IgD-negative memory B cell (primary cell): ENCODE measurements at regions not wholly inside any gene's neighbourhood (a gene's known extent, or its start where the extent isn't known, plus 50 kb on each side); places are given as distances from the start of the nearest gene placed in this dataset.
A peak's percentile ranks its signal among the peaks of the same experiment; 100 is the strongest.

Source experiments
- H3K27ac Mint-ChIP-seq, 3 donors: one replicate each; pipeline ENCODE4 v1.8.0; 2020 to 2022; ENCODE audit warnings: mild to moderate bottlenecking in 3 of 3, mixed read lengths in 3 of 3, moderate library complexity in 1 of 3
- H3K27me3 Mint-ChIP-seq: one replicate; pipeline ENCODE4 v1.8.0; 2021; ENCODE audit warnings: mixed read lengths
- H3K36me3 Mint-ChIP-seq: one replicate; pipeline ENCODE4 v1.8.0; 2020; ENCODE audit warnings: mild to moderate bottlenecking, mixed read lengths
- H3K4me1 Mint-ChIP-seq, 3 donors: one replicate each; pipeline ENCODE4 v1.8.0; 2020 to 2022; ENCODE audit warnings: mixed read lengths in 3 of 3, mild to moderate bottlenecking in 1 of 3
- H3K4me3 Mint-ChIP-seq, 4 donors: one replicate each; pipeline ENCODE4 v1.8.0; 2020 to 2022; ENCODE audit warnings: mild to moderate bottlenecking in 4 of 4, mixed read lengths in 4 of 4, moderate library complexity in 3 of 4
- H3K9me3 Mint-ChIP-seq, 3 donors: one replicate each; pipeline ENCODE4 v1.8.0; 2020 to 2021; ENCODE audit warnings: mixed read lengths in 3 of 3, mild to moderate bottlenecking in 1 of 3

DNA sequence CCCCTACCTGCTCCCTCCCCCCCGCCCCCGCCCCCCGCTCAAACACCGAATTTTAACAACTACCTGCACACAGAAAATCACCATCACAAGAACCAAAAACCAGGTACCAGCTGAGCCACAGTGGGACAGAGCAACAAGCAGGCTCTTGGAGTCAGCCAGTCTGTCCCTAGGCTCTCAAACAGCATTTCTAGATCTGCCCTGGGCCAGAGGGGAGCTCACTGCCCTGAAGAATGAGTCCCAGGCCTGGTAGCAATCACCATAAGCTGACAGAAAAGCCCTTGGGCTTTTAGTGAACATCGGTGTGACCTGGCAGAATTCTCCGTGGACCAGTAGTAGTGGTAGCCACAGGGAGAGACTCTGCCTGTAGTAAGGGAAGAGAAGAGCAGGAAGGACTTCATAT is 58.3 kb downstream of the C11orf87 start:
- H3K4me3 Mint-ChIP-seq: no peak overlapping the region
- no peak overlapping the region for H3K27ac Mint-ChIP-seq
- H3K9me3 Mint-ChIP-seq: peaks cover 0 to 4% (median 4%) of the 10 kb centered on the region in 3 donors
- no peaks in the 10 kb centered on the region for H3K27me3 Mint-ChIP-seq
- no peaks in the 10 kb centered on the region for H3K36me3 Mint-ChIP-seq
- no peaks in the 10 kb centered on the region for H3K4me1 Mint-ChIP-seq

DNA sequence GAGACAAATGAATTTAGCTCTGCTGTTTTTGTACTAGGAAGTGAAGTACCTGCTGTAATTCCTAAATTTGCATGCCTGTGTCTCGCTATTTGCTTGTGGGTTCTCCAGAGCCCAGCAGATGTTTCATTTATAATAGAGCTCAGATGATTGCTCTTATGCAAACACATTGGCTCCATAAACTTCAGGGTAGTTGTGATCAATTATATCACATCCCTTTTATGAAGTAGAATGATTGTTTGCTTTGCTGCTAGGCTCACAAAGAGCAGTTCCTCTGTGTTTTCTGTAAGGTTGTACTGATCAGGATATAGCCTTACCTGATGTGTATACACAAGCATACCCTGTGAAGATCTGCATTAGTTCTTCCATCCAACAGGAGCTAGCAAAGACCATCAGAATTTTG is 64.1 kb downstream of the C11orf87 start:
- no peaks in the 10 kb centered on the region for H3K36me3 Mint-ChIP-seq
- H3K4me1 Mint-ChIP-seq: no peaks in the 10 kb centered on the region
- no peaks in the 10 kb centered on the region for H3K27me3 Mint-ChIP-seq
- H3K27ac Mint-ChIP-seq: no peak overlapping the region
- H3K4me3 Mint-ChIP-seq: no peak overlapping the region
- peaks cover 1 to 4% (median 2%) of the 10 kb centered on the region in 3 donors for H3K9me3 Mint-ChIP-seq

DNA sequence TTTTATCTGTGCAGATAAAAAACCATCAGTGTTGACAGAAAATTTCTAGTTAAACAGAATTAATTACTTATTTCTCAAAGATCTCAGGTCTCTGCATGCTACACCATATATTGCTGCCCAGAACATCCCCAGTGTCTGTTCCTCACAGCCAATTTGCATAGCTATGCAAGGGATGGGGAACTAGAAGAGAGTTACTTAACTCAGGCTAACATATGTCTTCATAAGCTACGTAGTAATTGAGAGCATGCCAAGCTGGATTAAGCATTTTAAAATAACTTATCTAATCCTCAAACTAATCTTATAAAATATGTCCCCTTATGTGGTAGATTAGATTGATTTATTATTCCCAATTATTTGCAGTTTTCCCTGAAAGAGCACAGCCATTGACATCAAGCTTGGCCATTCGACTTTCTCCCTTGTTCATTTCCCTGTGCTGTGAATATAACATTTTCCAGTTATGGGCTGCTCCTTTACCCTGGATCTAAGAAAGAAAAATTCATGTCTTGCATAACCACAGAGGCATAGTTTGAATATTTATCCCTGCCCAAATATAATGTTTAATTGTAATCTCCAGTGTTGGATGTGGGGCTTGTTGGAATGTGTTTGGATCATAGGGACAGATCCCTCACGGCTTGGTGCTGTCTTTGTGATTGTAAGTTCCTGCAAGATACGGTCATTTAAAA is 69.1 kb downstream of the C11orf87 start:
- H3K4me3 Mint-ChIP-seq: no peak overlapping the region
- H3K27me3 Mint-ChIP-seq: no peaks in the 10 kb centered on the region
- H3K36me3 Mint-ChIP-seq: no peaks in the 10 kb centered on the region
- no peak overlapping the region for H3K27ac Mint-ChIP-seq
- peaks cover 0 to 3% (median 0%) of the 10 kb centered on the region in 3 donors for H3K9me3 Mint-ChIP-seq
- H3K4me1 Mint-ChIP-seq: no peaks in the 10 kb centered on the region

DNA sequence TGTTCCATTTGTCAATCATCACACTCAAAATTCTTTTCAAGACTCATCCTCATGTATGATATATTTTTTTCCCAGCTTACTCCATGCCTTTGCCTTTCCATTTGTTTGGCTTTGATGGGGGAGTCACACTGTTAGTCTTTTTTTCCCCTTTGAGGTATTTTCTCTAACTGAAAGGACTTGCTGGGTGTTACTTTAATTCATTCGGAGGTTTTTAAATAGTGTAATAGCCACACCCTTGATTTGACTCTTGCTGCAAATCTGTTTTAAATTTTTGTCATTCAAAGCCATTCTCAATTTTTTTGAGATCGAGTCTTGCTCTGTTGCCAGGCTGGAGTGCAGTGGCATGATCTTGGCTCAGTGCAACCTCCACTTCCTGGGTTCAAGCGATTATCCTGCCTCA is 84.1 kb downstream of the C11orf87 start:
- Mint-ChIP-seq H3K4me3 (no peak overlapping the region), H3K9me3 (peaks cover 0 to 6% (median 1%) of the 10 kb centered on the region in 3 donors), H3K27me3 (no peaks in the 10 kb centered on the region), H3K4me1 (no peaks in the 10 kb centered on the region), H3K36me3 (no peaks in the 10 kb centered on the region), H3K27ac (no peak overlapping the region)

DNA sequence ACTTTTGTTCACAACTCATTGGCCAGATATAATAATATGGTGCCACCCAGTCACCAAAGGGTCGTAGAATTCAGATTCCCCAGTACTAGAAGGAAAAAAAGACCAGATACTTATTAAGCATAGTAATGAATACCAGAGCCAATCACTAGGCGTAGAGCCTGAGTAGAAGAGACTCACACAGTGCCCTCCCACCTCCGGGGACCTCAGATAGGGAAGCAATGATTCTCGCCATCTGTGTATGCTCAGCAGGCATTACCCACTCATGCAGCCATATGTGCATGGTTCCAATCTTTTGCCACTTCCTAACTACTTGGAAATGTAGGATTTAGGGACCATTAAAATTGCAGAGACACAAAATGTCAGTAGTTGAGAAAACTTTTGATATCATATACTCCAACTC is 85.3 kb downstream of the C11orf87 start:
- Mint-ChIP-seq H3K9me3 (peaks cover 0 to 6% (median 1%) of the 10 kb centered on the region in 3 donors), H3K27ac (no peak overlapping the region), H3K4me1 (no peaks in the 10 kb centered on the region), H3K4me3 (no peak overlapping the region), H3K36me3 (no peaks in the 10 kb centered on the region), H3K27me3 (no peaks in the 10 kb centered on the region)

DNA sequence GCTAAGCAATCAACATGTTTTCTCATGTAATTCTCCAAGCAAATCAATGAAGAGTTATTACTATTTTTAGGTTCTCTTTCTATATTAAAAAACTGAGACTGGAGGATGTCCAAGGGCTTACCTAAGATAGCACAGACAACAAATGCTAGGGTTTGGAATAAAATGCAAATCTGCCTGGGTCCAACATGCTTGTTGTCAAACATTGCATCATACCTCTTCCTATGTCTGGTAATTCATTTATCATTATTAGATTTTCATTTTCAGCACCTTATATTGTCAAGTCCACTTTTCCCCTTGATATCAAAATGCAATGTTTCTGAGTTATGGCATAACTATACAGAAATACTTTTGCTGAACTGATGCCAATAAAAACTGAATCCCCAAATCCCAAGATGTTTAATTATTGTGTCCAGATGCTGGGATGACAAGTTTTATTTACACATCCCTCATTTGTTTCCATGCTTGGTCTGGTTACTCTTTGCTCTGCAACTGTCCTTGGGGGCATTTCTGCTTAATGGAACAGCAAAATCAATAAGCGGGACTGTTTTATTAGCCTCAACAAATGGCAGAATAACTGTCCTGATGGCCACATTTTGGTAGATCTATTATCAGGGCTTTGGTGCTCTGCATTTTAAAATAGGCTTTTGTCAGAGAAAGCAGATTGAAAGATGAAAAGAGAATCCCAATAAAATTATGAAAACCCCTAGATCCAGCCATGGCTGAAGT is 86.0 kb downstream of the C11orf87 start:
- H3K36me3 Mint-ChIP-seq: no peaks in the 10 kb centered on the region
- H3K4me1 Mint-ChIP-seq: no peaks in the 10 kb centered on the region
- no peak overlapping the region for H3K27ac Mint-ChIP-seq
- H3K4me3 Mint-ChIP-seq: no peak overlapping the region
- peaks cover 0 to 6% (median 1%) of the 10 kb centered on the region in 3 donors for H3K9me3 Mint-ChIP-seq
- H3K27me3 Mint-ChIP-seq: no peaks in the 10 kb centered on the region

DNA sequence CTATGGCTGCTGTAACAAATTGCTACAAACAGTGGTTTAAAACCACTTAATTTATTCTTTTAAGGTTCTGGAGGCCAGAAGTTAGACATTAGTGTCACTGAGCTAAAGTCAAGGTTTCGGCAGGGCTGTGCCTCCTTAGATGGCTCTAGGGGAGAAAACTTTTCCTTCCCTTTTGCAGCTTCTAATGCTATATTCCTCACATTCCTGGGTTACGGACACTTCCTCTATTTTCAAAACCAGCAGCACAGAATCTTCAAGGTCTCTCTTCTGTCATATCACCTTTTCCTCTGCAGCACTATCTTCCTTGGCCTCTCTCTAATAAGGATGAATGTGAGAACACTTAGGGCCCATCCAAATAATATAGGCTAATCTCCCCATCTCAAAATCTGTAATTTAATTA is 87.0 kb downstream of the C11orf87 start:
- H3K4me1 Mint-ChIP-seq: no peaks in the 10 kb centered on the region
- H3K4me3 Mint-ChIP-seq: no peak overlapping the region
- H3K27ac Mint-ChIP-seq: no peak overlapping the region
- peaks cover 0 to 6% (median 1%) of the 10 kb centered on the region in 3 donors for H3K9me3 Mint-ChIP-seq
- H3K27me3 Mint-ChIP-seq: no peaks in the 10 kb centered on the region
- H3K36me3 Mint-ChIP-seq: no peaks in the 10 kb centered on the region

DNA sequence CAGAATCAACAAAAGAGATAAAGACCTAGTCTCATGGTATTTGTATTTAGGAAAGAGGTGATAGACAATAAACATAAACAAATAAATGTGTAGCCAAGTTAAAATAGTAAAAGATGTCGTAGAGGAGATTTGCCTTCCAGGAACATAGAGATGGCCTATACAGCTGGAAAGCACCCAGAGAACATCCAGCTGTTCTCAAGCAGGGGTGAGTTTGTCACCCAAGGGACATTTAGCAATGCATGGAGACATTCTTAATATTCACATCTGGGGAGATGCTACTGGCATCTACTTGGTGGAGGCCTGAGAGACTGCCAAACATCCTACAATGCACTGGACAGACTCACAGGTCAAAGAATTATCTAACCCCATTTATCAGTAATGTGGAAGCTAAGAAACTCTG is 88.3 kb downstream of the C11orf87 start:
- H3K4me3 Mint-ChIP-seq: no peak overlapping the region
- H3K36me3 Mint-ChIP-seq: no peaks in the 10 kb centered on the region
- H3K4me1 Mint-ChIP-seq: no peaks in the 10 kb centered on the region
- H3K27ac Mint-ChIP-seq: no peak overlapping the region
- no peaks in the 10 kb centered on the region for H3K27me3 Mint-ChIP-seq
- peaks cover 0 to 6% (median 4%) of the 10 kb centered on the region in 3 donors for H3K9me3 Mint-ChIP-seq

DNA sequence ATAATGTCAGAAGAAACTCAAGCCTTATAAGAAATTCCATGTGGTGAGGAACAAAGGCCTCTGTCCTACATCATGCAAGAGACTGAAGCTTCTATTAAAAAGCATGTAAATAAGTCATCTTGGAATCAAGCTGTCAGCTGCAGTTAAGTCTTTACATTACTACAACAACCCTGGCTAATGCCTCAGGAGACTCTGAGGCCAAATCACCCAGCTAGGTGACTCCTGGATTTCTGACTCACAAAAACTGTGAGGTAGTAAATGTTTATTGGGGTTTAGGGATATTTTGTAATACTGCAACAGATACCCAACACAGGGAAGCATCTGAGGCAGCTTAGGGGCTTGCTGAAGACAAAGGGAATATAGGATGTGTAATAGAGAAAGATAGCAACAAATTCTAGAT is 89.6 kb downstream of the C11orf87 start:
- Mint-ChIP-seq H3K4me3 (no peak overlapping the region), H3K27ac (no peak overlapping the region), H3K9me3 (peaks cover 0 to 6% (median 4%) of the 10 kb centered on the region in 3 donors), H3K4me1 (no peaks in the 10 kb centered on the region), H3K27me3 (no peaks in the 10 kb centered on the region), H3K36me3 (no peaks in the 10 kb centered on the region)

DNA sequence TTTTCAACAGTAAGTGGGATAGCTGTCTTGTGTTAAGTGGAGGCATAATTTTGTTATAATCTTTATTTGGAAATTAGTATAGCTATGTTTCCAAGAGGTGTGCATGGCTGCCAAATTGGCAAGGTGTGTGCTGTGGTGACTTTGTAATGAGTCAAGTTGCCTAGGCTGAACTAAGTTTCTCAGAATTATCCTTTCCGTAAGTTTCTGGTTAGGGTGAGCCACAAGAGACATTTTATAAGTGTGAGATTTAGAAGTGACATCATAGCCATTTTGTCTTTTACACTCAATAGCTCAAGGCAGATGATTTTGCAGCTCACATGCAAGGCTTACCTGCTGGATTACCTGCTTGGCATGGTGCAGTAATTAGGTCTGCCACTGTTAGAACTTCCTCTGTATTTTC is 90.3 kb downstream of the C11orf87 start:
- Mint-ChIP-seq H3K4me3 (no peak overlapping the region), H3K9me3 (peaks cover 0 to 6% (median 4%) of the 10 kb centered on the region in 3 donors), H3K36me3 (no peaks in the 10 kb centered on the region), H3K27me3 (no peaks in the 10 kb centered on the region), H3K27ac (no peak overlapping the region), H3K4me1 (no peaks in the 10 kb centered on the region)

DNA sequence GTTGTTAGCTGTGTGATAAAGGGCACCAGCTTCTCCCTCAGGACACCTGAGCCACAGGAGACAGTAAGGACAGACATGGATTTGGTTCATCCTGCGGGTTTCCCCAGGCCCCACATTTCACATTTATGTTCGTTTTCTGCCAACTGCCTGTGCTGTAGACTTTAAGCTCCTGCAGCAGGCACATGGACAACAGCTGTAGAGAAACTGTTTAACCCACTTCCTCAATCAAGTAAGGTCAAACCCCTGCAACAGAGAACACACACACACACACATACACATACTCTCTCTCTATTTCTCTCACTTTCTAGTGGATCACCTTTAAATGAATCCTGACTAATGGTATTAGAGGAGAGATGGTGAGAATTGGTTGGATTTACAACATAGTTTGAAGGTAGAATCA is 90.7 kb downstream of the C11orf87 start:
- Mint-ChIP-seq H3K27ac (no peak overlapping the region), H3K9me3 (peaks cover 0 to 6% (median 4%) of the 10 kb centered on the region in 3 donors), H3K36me3 (no peaks in the 10 kb centered on the region), H3K27me3 (no peaks in the 10 kb centered on the region), H3K4me3 (no peak overlapping the region), H3K4me1 (no peaks in the 10 kb centered on the region)

DNA sequence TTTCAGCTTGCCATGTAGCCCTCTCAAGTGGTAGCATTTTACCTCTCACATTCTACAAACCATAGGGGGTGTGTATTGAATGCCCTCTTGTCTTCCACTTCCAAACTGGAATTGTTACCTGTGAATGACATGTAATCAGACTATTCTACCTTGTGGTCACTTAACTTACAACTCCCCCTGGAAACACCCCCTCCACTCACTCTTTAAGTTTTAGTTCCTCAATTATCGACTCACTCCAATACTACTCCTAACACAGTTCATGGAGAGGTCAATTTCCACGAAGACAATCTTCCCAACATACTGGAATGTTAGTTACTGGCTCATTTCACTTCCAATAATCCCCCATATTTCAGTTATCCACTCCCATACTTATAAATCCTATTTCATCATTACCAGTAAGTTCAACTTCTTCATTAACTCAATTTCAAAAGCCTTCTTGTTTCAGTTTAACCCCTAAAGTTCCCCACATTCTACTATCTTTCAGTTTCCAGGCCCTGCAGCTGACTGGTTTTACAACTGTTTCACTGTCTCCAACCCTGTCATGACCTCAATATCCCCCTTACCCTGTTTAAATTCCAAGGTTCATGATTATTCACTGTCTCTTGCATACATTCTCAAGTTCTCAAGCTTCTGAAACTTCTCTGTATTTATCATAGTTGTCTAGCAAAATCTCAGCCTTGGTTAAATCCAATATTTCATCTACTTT is 92.5 kb downstream of the C11orf87 start:
- Mint-ChIP-seq H3K36me3 (no peaks in the 10 kb centered on the region), H3K9me3 (peaks cover 0 to 6% (median 4%) of the 10 kb centered on the region in 3 donors), H3K4me1 (no peaks in the 10 kb centered on the region), H3K4me3 (no peak overlapping the region), H3K27me3 (no peaks in the 10 kb centered on the region), H3K27ac (no peak overlapping the region)

DNA sequence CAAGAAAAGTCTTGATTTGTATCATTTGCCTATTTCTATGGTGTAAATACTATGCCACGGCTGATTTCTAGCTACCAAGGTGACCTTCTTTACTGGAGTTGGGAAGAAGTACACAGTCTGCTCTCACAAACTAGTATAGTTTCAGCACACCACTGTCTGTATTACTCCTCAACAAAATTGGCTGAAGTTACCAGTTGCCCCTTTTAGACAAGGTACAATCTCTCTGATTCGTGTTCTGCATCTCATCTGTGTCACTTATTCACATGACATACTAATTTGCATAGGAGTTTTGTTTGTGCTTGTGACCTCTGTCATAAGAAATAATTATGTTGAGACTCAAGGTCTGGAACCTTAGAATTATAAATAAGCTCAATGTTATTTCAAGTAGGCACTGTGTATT is 97.3 kb downstream of the C11orf87 start:
- Mint-ChIP-seq H3K27me3 (peaks cover 4% of the 10 kb centered on the region), H3K4me3 (no peak overlapping the region), H3K27ac (no peak overlapping the region), H3K9me3 (peaks cover 0 to 4% (median 1%) of the 10 kb centered on the region in 3 donors), H3K36me3 (no peaks in the 10 kb centered on the region), H3K4me1 (no peaks in the 10 kb centered on the region)

DNA sequence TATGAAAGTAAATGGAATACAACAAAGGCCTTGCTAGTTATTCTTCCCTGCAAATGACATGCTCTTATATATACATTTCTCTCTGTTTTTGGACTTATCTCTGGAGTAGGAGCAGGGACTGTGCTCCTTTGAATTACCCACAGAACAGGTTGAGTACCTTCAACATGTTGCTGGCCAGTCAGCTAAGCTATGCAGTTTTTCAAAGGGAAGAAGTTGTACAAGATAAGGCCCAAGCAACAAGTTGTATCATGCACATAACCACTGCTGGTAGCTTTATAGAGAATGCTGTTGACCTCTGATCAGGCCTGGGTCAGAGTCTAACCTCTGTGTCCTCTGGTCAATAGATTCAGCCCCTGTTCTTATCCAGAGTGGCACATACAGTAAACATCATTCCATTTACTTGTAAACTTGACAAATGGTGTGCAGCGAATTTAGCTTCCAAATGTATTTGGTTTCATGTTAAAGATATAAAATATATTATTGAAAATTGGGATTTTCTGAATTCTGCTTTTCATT is 99.6 kb downstream of the C11orf87 start:
- H3K36me3 Mint-ChIP-seq: no peaks in the 10 kb centered on the region
- no peaks in the 10 kb centered on the region for H3K4me1 Mint-ChIP-seq
- peaks cover 4% of the 10 kb centered on the region for H3K27me3 Mint-ChIP-seq
- no peak overlapping the region for H3K4me3 Mint-ChIP-seq
- H3K27ac Mint-ChIP-seq: no peak overlapping the region
- H3K9me3 Mint-ChIP-seq: peaks cover 0 to 4% (median 0%) of the 10 kb centered on the region in 3 donors

DNA sequence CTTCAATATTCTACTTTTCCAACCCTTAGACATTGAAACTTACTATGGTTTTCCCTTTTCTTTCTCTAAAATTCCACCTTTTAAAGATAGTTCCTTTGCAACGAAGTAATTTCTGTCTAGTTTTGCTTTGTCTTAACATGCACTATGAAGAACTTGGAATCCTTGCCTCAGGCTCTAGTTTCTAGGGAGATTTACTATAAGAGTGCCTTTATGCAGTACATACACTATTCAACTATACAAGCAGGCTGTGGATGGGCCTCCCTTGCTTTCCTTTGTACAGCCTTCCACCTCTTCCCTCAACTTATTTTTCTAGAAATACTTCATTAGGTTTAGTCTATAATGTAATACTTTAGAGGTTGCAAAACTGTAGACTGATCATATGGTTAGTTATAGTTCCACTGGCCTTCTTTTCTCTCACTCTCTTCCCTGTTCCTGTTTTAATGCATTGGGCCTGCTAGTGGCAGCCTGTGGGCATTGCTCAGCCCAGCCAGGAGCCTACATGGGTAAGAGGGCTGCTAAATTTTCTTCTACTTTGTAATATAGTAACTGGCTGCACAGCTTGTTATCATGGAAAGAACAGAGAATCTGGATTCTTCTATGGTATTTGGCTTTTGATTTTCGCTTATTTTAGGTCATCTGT is 100.2 kb downstream of the C11orf87 start:
- H3K27ac Mint-ChIP-seq: peak overlapping the region in 1 of 3 donors; percentile 0
- no peak overlapping the region for H3K4me3 Mint-ChIP-seq
- no peaks in the 10 kb centered on the region for H3K36me3 Mint-ChIP-seq
- peaks cover 4% of the 10 kb centered on the region for H3K27me3 Mint-ChIP-seq
- peaks cover 0 to 4% (median 0%) of the 10 kb centered on the region in 3 donors for H3K9me3 Mint-ChIP-seq
- no peaks in the 10 kb centered on the region for H3K4me1 Mint-ChIP-seq
